ENCODE measurements at regions not wholly inside any gene's neighbourhood (a gene's known extent, or its start where the extent isn't known, plus 50 kb on each side); places are given as distances from the start of the nearest gene placed in this dataset.

DNA sequence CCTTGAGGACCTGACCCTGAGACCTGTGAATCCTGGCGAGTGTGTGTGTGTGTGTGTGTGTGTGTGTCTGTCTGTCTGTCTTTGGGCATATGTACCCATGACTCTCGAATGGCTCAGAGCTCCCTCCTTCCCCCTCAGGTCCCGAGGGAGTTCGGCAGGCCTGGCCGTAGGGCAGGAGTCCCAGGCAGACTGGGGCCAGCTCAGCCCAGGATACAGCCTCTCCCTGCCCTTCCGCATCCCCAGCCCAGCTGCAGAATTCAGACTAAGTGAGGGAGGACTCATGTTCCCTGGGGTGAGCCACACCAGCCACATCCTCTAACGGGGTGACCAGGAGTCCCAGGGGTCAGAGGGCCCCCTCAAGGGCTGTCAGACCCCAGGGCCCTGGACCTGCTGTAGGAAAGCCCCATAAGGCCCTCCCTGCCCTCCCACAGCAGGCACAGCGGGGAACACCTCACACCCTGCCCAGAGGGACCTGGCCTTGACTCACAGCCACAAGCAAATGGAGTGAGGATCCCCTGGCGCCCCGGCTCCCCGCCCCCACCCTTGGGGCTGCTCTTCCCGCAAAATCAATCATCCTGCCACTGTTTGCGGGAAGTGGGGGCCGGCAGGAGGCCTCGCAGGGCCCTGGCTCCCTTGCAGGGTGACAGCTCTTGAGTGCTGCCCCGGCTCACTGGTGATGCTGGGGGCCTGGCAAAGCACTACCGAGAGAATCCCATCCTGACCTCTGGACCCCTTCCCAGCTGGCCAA lies 101.7 kb upstream of the CASZ1 start:
- no peak for DNase-seq

DNA sequence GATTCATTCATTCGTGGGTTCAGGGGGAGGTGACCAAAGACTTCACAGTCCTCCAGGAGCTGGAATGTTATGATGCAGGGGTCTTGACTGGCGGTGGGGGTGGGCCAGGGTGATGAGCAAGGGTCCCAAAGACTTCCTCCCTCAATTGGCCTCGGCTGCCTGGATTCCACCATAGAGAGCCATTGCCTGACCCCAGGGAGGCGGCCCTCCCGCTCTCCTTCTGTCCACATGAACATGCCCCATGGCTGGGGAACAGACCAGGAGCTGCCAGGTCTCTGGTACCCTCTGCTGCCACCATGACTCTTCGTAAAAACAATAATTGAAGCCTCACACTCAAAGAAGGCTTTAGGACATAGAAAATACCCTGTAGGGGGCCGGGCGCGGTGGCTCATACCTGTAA lies 102.5 kb upstream of the CASZ1 start:
- DNase-seq, result no peak

DNA sequence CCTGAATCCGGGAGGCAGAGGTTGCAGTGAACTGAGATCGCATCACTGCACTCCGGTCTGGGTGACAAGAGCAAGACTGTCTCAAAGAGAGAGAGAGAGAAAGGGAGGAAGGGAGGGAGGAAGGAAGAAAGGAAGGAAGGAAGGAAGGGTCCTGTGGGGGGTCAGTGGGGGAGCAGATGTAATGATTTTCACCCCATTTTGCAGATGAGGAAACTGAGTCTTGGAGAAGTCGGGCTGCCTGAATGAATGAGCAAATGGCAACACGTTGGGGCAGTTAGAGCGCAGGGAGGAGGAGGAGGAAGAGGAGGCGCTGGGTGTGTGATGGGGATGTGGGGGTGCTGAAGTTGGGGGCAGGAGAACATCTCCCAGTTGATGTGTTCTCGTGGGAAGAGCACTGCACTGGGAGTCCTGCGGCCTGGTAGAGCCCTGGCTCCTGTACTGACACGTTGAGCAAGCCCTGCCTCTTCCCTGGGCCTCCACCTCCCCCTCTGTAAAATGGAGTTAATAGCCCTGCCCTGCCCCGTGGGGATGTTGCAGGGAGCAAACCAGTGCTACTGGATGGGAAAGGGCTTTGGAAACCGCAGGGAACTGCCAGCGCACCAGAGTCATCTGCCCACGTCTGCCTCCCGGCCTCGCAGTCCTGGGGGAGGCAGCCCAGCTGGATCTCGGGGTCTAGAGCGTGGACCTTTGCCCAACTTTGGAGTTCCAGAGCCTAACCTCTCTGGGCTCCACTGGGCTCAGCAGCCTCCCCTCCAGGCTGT lies 103.2 kb upstream of the CASZ1 start:
- DNase-seq, result no peak

DNA sequence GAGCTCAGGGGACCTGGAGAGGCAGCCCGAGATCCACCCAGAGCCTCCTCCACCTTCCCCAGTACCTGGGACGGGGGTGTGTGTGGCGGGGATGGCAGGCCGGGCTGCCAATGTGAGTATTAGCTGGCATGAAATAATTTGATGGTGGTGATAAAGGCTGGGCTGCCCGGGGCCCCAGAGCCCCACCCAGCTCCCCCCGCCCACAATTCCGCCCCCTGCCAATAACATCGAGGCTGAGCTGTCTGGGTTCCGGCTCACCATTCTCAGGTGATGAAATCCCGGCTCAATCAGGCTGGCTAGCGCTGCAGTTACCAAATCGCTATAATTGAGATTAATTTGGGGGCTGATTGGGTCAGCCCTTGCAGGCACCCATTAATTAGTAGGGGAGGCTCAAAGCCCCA lies 103.8 kb upstream of the CASZ1 start:
- DNase-seq, result no peak

DNA sequence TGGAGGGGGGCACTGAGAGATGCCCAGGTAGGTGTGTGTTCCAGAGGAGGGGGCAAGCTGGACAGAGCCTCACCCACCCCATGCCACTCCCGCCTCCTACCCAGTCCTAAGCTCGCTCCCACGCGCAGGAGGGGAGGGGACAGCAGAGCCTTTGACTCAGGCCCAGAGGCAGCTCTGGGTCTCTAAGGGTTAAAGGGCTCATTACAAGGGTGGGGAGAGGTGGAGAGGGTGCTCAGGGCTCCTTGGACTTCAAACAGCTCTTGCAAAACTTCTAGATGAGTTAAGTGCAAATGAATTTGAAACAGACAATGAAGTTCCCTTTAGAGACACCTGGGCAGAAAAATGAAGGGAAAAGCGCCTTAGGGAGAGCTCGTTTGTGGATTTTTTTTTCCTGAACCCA lies 104.2 kb upstream of the CASZ1 start:
- no peak for DNase-seq

DNA sequence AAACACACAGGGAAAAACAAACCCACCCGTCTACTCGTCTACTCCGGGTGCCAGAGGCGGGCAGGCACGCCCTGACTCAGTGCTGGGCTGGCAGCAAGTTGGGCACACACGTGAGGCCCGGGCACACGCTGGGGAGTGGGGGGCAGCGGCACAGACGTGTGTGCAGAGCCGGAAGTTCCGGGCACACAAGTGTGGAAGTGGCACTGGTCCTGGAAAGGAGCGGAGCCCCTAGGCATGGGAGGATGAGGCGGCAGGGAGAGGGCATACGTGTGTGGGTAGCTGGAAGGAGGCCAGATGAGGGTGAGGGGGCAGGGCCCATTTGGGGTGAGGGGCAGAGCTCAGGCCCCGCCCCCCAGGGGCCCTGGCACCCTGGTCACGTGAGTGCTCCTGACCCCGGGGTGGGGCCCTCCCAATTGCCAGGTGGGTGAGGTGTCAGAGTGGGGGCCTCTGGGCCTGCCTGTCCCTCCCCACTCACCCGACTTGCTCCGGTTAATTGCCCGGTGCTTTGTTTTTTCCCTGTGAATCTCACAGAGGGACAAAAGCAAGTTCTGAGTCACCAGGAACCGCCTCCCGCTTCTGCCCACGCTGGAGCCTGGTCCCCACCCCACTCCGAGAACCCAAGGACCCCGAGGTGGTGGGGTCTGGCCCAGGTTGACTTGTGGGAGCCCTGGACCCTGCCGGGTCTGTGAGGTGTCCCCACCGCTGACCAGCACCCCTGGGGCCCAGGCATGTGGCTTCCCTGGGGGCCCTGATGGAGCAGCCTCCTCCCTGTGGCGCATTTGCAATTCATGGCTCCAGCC lies 104.8 kb upstream of the CASZ1 start:
- DNase-seq, result no peak

DNA sequence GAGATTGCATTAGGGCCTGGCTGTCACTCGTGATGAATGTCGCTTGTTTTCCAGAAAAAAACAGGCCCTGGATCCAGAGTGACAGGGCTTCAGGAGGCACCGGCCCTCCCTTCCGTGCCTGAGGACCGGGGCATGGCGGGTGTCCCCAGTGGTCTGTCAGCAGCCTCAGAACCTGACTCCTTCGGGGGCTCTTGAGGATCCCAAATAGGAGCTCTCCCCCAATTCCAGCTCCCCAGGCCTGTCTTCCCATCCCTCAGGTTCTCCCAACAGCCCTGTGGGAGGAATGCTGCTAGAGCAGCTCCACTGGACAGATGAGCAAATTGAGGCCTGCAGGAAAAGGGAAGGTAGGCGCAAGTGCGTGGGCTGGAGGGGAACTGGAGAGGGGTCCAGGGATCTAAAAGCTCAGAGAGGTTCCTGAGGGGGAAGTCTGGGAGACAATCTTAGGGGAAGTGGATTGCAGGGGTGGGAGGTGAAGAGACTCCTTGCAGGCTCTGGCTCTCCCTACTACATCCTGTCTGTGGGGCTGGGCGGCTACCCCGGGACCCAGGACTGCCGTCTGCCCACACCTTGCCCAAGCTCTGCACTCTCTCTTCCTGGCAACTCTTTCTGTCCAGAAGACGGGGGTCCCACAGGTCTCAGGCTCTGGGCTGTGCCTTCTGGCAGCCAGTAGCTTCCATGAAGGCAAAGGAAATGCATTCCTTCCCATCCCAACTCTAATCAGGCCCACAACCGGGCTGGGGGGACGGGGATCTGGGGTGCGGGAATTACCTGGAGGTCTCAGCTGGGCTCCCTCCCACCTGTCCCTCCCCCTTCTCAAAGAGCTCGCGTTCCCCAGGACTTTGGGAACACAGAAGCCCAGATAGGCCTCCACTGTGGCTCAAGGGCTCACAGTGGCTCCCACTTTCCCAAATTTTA lies 105.7 kb upstream of the CASZ1 start:
- no peak for DNase-seq

DNA sequence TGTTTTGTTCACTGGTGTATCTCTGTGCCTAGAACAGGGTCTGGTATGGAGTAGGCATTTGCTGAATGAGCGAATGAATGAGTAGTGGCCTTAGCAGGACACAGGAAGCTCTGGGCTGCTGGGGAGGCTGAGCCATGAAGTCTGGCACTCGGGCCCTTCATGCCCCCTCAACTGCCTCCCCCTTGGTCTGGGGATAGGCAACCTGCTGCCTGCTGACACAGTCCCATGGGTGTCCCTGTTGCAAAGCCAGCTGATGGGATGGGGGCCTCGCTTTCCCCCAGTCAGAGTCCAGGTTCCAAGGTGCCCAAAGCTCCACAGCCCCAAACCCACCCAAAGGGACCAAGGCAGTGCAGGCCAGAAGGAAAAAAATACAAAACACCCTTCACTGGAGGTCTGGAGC lies 107.0 kb upstream of the CASZ1 start:
- DNase-seq, result no peak

DNA sequence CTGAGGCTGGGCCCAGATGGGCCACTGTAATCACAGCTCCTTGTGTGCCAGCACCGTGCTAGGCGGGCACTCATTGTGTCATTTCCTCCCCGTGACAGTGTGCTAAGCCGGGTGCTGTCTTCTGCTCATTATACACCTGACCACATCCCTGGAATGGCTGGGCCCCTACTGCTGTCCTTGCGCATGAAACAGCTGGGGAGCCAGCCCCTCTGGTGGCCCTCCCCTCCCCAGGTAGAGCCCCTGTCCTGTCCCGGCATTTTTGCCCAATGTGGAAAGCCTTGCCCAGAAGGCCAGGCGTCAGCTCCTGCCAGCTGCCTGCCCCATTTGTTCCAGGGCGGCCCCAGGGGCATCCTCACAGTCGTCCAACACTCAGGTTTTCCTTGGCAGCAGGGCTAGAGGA lies 107.4 kb upstream of the CASZ1 start:
- no peak for DNase-seq

DNA sequence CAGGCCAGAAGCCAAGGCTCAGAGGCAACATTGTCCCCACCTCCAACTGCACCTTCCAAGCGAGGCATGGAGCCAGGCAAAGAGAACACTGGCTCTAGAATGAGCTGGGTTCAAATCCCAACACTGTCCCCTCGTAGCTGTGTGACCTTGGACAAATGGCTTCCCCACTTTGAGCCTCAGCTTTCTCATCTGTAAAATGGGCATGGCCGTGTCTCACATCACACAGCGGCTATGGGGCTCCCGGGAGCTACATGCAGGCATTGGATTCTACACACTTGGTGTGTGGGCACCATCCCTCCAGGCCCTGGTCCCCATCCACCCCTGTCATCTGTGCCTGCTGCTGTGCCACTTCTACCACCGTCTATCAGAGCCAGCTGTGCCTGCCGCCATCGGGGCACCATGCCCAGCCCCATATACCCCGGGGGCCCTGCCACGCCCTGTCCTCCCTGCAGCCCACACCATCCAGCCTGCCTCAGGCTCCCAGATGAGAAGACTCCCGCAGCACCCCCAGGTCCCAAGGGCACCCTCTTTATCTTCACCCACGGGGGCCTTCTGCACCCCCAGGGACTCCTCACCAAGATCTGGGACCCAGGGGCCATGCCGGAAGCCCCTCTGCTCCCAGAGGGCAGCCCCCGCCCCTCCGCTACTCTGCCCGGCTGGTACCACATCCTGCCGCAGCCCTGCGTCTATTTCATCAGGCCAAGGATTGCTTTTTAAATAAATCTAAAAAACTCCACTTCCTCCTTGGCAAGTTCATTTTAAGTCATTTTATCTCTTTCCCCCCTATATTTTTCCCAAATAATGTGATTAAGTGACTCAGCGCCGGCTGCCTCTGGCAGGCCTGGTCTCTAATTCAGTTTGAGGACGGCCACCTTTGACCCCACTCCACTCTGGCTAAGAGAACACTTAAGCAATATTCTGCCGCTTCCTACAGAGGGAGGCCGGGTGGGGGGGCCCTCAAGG lies 107.8 kb upstream of the TARDBP start:
- DNase-seq, result no peak

DNA sequence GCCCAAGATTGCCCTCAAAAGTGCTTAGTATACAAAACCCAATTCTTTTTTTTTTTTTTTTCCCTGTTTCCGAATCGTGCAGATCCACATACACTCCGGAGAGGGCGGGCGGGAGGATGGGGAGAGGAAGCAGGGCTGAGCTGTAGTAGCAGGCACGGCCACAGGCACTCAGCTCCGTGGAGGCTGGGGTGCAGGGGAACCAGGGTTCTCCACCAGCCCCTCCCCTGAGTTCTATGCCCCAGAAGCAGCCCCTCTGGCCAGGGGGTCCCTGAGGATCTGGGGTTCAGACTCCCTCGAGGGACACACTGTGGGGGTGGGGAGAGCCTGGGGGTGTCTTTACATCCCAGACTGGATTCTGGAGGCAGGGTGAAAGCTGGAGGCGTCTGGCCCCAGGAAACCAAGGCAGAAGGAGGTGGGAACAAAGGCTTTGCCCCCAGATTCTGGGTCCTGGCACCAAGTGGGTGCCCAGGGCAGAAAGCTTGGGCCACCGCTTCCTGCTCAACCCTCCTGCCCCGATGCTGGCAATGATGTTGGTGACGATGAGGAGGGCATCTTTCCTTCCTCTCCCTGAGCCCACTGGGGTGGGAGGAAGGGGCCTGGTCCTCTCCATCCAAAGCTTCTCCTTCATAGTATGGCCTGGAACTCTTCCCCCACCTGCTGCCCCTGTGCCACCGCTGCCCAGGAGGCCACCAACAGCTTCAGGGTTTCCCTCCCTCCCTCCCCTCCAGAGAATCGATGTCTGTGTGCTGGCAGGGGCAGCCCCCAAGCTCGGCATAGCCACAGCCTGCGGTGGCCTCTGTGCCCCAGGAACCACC lies 106.4 kb upstream of the TARDBP start:
- DNase-seq, result no peak

DNA sequence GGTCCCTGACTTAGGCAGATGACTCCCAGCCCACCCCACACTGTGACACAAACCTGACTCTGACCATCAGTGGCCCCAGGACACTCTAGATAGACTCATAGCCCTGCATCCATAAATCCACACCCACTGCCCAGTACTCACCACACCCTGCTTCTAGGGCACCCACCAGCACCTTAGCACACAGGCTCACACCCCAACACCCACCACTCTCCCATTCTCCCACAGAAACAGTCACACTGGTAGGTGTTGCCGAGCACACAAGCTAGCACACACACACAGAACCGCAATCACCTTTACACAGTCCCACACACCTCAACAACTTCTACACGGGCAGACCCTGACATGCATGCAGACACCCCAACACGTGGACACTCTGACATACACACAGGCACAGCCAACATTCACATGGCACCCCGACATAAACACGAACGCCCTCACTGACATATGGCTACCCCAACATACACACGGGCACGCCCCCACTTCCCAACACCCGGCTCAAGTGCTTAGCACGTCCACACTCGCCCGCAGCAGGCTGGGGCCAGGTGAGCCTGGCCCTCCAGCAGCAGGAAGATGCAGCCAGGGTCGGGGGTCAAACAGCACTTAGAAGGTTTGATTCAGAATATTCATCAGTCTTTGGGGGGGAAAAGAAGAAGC lies 105.5 kb upstream of the TARDBP start:
- no peak for DNase-seq

DNA sequence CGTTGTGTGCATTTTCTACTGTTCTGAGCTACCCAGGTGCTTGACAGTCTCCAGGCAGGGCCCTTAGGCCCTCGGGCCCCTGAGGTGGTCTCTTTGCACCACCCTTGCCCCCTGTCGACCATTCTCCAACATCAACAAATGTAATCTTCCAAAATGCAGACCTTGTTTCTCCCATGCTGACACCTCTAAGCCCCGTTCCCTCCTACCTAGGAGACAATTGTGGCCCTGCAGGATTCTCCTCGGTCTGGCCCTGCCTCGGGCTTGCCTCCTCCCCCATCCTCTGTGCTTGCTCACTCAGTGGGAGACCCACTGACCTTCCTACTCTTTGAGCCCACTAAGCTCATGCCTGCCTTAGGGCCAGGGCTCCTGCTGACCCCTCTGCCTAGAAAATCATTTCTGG lies 104.2 kb upstream of the TARDBP start:
- DNase-seq, result no peak

DNA sequence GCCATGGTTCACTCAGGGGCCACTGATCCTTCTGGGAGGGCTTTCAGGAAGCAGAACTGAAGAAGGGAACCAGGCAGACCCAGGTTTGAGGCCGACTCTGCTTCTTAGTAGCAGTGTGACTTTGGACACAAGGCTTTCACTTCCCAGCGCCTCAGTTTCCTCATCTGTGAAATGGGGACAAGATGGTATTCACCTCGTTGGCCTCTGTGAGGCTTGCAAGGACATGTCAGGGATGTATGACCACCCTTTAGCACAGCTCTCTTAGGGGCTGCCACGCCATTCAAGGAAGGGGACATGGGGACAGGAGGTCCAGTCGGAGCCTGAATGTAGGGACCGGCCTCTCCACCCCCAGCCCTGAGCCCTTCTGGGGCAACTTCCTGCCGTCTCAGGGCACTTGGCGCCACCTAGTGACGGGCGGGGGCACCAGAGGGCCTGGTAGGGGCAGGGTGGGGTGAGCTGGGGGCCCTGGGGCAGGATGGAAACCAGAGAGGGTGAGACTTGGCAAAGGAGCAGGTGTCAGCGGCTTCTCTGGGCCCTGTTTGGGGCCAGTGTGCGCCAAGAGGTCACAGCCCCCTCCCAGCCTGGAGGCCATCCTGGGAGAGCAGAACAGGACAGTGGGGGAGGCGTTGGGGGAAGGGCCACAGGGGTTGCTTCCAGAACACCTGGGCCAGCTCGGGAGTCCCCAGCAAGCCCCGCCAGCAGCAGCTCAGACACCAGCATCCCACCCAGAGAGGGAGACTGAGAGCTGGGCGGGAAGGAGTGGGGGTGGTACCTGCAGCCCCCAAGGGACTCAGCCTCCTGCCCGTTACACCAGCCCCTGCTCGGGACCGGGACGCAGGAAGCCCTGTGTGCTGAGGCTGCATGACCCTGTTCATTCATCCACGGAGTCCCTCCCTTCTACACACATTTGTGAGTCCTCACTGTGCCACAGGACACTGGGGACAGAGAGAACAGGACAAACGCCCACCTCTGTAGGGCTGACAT lies 102.5 kb upstream of the TARDBP start:
- DNase-seq, result peak; percentile 54

DNA sequence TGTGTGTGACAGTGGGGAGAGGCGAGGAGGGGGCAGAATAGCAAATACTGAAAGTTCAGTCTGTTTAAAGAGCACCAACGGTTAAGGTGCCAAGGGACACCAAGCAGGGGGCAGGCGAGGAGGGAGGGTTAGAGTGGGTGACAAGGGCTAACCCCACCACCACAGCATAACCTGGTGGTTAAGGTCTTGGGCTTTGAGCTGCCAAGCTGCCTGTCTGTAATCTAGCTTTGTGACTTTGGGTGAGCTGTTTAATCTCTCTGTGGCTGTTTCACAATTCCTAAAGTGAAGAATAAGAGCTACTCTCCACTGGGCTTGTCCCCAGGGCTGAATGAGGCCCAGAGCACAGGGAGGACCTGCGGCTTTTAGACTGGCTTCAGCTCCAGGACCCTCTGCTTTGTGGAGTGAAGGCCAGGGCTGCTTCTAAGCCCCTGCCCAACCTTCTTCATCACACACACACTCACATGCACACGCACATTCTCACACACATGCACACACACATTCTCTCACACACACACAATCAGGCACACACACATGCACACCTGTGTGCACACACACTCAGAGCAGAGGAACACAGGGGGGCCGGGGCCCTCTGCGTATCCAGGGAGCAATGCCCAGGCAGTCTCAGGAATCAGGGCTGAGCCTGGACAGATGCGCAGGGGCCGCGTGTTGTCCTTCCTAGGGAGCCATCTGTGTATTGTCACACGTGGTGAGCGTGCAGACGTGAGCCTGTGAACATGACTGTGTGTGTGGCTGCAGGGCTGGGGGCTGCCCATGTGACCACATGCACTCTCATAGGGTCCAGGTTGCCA lies 101.6 kb upstream of the TARDBP start:
- DNase-seq, result no peak

DNA sequence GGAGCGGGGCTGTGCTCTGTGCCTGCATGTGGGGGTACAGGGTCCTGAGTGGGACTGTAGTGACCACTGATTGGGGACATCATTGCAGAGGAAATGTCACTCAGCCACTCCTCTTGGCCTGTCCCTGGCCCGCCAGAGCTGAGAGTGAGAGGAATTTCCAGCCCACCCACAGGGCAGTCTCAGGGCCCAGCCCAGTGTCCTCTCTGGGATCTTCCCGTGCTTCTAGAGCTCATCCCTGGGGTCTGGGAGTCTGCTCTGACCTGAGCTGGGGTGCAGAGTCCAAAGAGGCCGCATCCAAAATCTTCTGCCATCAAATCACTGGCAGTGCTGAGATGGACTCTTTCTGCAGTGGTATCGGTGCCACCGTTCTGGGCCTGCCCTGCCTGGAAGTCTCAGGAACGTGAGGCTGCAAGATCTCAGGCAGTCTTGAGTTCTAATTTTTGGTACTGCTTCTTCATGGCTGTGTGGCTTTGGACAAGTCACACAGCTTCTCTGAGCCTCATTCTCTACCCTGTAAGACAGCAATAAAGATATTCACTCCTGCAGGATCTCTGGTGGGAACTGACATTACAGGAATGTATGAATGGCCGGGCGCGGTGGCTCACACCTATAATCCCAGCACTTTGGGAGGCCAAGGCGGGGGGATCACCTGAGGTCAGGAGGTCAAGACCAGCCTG lies 100.8 kb upstream of the TARDBP start:
- DNase-seq, result no peak

DNA sequence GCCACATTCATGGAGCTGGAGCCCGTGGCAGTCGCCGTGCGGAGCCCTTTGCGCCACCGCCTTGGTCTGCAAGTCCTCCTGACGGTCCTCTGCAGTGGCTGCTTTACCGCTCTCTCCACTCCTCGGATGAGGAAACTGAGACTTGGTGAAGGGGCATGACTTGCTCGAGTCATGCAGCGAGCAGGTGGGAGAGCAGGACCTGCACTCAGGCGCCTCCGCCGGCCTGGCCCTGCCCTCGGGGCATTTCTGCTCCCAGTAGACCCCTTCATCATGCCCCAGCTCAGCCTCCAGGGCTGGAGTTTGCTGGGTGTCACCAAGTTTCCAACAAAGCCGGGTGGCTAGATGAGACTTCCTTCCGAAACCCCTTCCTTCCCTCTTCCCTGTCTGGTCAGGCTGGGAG lies 100.0 kb upstream of the TARDBP start:
- no peak for DNase-seq
